Astrocyte (in vitro differentiated cells and primary cell): ENCODE measurements at regions not wholly inside any gene's neighbourhood (a gene's known extent, or its start where the extent isn't known, plus 50 kb on each side); places are given as distances from the start of the nearest gene placed in this dataset.

ENCODE experiments used
- EZH2 ChIP-seq: IDR thresholded peaks from 2 replicates; pipeline ENCODE4 v1.6.1; 2012; ENCODE audit warnings: mild to moderate bottlenecking, low read length, inconsistent platforms; ENCODE audit not compliant: insufficient read depth
- TF ChIP-seq, protein P1 (sequence below): IDR thresholded peaks from 2 replicates; pipeline ENCODE4 v1.5.1; 2011; ENCODE audit warnings: low read depth, mild to moderate bottlenecking, inconsistent platforms, low read length, moderate library complexity; ENCODE audit not compliant: insufficient read depth

- TF ChIP-seq, protein P1, sequence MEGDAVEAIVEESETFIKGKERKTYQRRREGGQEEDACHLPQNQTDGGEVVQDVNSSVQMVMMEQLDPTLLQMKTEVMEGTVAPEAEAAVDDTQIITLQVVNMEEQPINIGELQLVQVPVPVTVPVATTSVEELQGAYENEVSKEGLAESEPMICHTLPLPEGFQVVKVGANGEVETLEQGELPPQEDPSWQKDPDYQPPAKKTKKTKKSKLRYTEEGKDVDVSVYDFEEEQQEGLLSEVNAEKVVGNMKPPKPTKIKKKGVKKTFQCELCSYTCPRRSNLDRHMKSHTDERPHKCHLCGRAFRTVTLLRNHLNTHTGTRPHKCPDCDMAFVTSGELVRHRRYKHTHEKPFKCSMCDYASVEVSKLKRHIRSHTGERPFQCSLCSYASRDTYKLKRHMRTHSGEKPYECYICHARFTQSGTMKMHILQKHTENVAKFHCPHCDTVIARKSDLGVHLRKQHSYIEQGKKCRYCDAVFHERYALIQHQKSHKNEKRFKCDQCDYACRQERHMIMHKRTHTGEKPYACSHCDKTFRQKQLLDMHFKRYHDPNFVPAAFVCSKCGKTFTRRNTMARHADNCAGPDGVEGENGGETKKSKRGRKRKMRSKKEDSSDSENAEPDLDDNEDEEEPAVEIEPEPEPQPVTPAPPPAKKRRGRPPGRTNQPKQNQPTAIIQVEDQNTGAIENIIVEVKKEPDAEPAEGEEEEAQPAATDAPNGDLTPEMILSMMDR: no peak
- TF ChIP-seq EZH2: no peak
These were observed 132.0 kb downstream of the SEC61B start for GRCh38 chr9:99354104-99354503.
